Endodermal cell (in vitro differentiated cells): ENCODE measurements at regions not wholly inside any gene's neighbourhood (a gene's known extent, or its start where the extent isn't known, plus 50 kb on each side); places are given as distances from the start of the nearest gene placed in this dataset.

Source experiments
- DNase-seq: peaks from one replicate; pipeline ENCODE4 v3.0.0-alpha.2; 2017
- H3K27ac ChIP-seq: 2 replicates; pipeline ENCODE4 v1.5.1; 2013; ENCODE audit warnings: mild to moderate bottlenecking, low read depth, low read length, moderate library complexity
- H3K27me3 ChIP-seq: 2 replicates; pipeline ENCODE4 v1.6.1; 2013; ENCODE audit warnings: mild to moderate bottlenecking, low read length, moderate library complexity; ENCODE audit not compliant: insufficient read depth, control insufficient read depth, poor library complexity, severe bottlenecking
- H3K36me3 ChIP-seq: 2 replicates; pipeline ENCODE4 v1.7.0; 2013; ENCODE audit warnings: mild to moderate bottlenecking, low read length, moderate library complexity; ENCODE audit not compliant: control insufficient read depth, insufficient read depth
- H3K4me1 ChIP-seq: one replicate; pipeline ENCODE4 v1.7.0; 2013; ENCODE audit warnings: low read length; ENCODE audit not compliant: control insufficient read depth, insufficient read depth
- H3K4me3 ChIP-seq: 2 replicates; pipeline ENCODE4 v1.5.1; 2013; ENCODE audit warnings: mild to moderate bottlenecking, low read length, moderate library complexity
- H3K9ac ChIP-seq: 2 replicates; pipeline ENCODE4 v1.6.1; 2013; ENCODE audit warnings: mild to moderate bottlenecking, low read length, moderate library complexity; ENCODE audit not compliant: poor library complexity, severe bottlenecking; ENCODE audit errors: extremely low read depth
- H3K9me3 ChIP-seq: 2 replicates; pipeline ENCODE4 v1.6.1; 2013; ENCODE audit warnings: mild to moderate bottlenecking, low read length, moderate library complexity; ENCODE audit not compliant: control insufficient read depth
- H3K27ac Mint-ChIP-seq: 2 replicates; pipeline ENCODE4 v1.8.0; 2020; ENCODE audit warnings: mixed read lengths
- H3K27me3 Mint-ChIP-seq: 2 replicates; pipeline ENCODE4 v1.8.0; 2021; ENCODE audit warnings: mild to moderate bottlenecking, mixed read lengths; ENCODE audit not compliant: insufficient read depth
- H3K36me3 Mint-ChIP-seq: 2 replicates; pipeline ENCODE4 v1.8.0; 2020; ENCODE audit warnings: low read depth, mixed read lengths
- H3K4me1 Mint-ChIP-seq: 2 replicates; pipeline ENCODE4 v1.8.0; 2020; ENCODE audit warnings: mixed read lengths
- H3K4me3 Mint-ChIP-seq: 2 replicates; pipeline ENCODE4 v1.8.0; 2020; ENCODE audit warnings: mild to moderate bottlenecking, moderate library complexity, mixed read lengths
- H3K9me3 Mint-ChIP-seq: 2 replicates; pipeline ENCODE4 v1.8.0; 2020; ENCODE audit warnings: mild to moderate bottlenecking, mixed read lengths
- WGBS, 2 experiments: methylation state at CpG; one replicate each; pipeline versions ENCODE4 v1.1.5 to v1.1.7; 2013; ENCODE audit warnings: missing lambda C conversion rate in 2 of 2, mixed read lengths in 1 of 2; ENCODE audit not compliant: insufficient coverage in 1 of 2, insufficient read length in 1 of 2; 5-methylcytosine and 5-hydroxymethylcytosine counted together
- TF ChIP-seq, protein P1 (sequence below): fragments of 200-600 bp; sonication (generic); conservative IDR thresholded peaks from 2 replicates; pipeline ENCODE4 v1.5.0; 2021; ENCODE audit warnings: antibody characterized with exemption, mild to moderate bottlenecking

DNA sequence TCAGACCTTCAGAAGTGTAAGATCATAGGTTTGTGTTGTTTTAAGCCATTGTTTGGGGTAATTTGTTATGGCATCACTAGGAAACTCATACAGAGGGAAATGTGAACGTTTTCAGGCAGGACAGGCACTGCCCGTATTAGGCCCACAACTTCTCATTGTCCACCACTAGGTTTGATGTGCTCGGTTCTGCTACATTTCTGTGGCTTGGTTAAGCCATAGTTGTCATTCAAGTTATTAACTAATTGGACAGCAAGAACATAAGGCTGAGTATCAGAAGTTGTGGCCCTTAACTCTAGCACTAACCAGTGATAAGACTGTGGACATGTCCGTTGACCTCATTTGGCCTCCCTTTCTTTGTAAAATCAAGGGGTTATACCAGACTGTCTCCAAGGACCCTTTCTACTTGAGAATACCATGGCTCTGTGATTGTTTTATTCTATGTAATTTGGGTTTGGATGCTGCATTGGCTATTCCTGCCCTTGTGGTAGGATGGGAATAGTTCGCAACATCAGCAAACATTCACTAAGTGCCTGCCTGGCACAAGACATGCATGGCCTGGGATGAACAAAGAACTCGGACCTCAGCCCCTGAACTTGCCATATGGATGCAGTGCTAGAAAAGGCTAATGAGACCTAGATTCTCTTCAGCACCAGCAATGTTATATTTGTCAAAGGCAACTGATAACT lies 85.7 kb downstream of the CCDC71L start:
- Histone ChIP-seq H3K4me1 (no peaks in the 10 kb centered on the region), H3K9me3 (no peaks in the 10 kb centered on the region), H3K4me3 (no peak overlapping the region), H3K27ac (no peak overlapping the region), H3K36me3 (no peaks in the 10 kb centered on the region), H3K9ac (no peak overlapping the region), H3K27me3 (no peaks in the 10 kb centered on the region)
- no peak for DNase-seq
- peaks cover 4% of the 10 kb centered on the region for H3K4me1 Mint-ChIP-seq
- H3K27ac Mint-ChIP-seq = no peak overlapping the region
- no peak overlapping the region for H3K4me3 Mint-ChIP-seq
- WGBS, 2 experiments = 93 to 94% methylated on average over 5 to 6 of the region's 6 CpGs
- no peaks in the 10 kb centered on the region for H3K9me3 Mint-ChIP-seq
- TF ChIP-seq, protein P1, sequence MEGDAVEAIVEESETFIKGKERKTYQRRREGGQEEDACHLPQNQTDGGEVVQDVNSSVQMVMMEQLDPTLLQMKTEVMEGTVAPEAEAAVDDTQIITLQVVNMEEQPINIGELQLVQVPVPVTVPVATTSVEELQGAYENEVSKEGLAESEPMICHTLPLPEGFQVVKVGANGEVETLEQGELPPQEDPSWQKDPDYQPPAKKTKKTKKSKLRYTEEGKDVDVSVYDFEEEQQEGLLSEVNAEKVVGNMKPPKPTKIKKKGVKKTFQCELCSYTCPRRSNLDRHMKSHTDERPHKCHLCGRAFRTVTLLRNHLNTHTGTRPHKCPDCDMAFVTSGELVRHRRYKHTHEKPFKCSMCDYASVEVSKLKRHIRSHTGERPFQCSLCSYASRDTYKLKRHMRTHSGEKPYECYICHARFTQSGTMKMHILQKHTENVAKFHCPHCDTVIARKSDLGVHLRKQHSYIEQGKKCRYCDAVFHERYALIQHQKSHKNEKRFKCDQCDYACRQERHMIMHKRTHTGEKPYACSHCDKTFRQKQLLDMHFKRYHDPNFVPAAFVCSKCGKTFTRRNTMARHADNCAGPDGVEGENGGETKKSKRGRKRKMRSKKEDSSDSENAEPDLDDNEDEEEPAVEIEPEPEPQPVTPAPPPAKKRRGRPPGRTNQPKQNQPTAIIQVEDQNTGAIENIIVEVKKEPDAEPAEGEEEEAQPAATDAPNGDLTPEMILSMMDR = no peak
- peaks cover 2% of the 10 kb centered on the region for H3K27me3 Mint-ChIP-seq
- no peaks in the 10 kb centered on the region for H3K36me3 Mint-ChIP-seq

DNA sequence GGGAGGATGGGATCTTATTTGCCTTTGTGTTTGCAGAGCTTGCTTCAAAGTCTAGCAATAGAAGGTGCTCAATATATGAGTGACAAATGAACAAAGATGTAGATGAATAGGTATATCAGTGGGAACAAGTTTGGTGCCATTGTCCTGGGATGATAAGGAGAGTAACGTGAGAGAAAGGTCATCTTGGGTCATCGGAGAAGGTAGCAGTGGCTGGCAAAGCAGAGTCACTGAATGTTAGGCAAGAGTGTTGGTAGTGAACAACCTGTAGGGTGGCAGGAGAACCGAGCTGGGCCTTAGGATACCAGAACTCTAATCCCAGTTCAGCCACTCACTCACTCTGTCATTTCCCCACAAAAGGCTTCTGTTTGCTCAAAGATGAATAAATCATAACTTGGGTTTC lies 87.2 kb downstream of the CCDC71L start:
- Histone ChIP-seq H3K9ac (no peak overlapping the region), H3K27me3 (no peaks in the 10 kb centered on the region), H3K4me3 (no peak overlapping the region), H3K27ac (no peak overlapping the region), H3K9me3 (no peaks in the 10 kb centered on the region), H3K4me1 (peaks cover 3% of the 10 kb centered on the region), H3K36me3 (no peaks in the 10 kb centered on the region)
- TF ChIP-seq, protein P1 = no peak
- Mint-ChIP-seq H3K36me3 (no peaks in the 10 kb centered on the region), H3K4me1 (peaks cover 6% of the 10 kb centered on the region), H3K4me3 (no peak overlapping the region), H3K27ac (no peak overlapping the region), H3K9me3 (no peaks in the 10 kb centered on the region), H3K27me3 (peaks cover 2% of the 10 kb centered on the region)
- 72 to 89% methylated on average over 2 to 3 of the region's 3 CpGs for WGBS, 2 experiments
- no peak for DNase-seq

GRCh38 chr7:106573125-106573663 lies 87.8 kb downstream of the CCDC71L start:
- peaks cover 6% of the 10 kb centered on the region for H3K4me1 ChIP-seq
- H3K27ac ChIP-seq = no peak overlapping the region
- no peak overlapping the region for H3K4me3 Mint-ChIP-seq
- H3K9me3 ChIP-seq = no peaks in the 10 kb centered on the region
- peaks cover 10% of the 10 kb centered on the region for H3K4me1 Mint-ChIP-seq
- TF ChIP-seq, protein P1 = no peak
- WGBS, 2 experiments = 89 to 94% methylated on average over 1 of the region's 1 CpG
- no peaks in the 10 kb centered on the region for H3K36me3 ChIP-seq
- H3K27me3 Mint-ChIP-seq = peaks cover 2% of the 10 kb centered on the region
- DNase-seq = no peak
- no peak overlapping the region for H3K4me3 ChIP-seq
- H3K36me3 Mint-ChIP-seq = no peaks in the 10 kb centered on the region
- H3K9me3 Mint-ChIP-seq = no peaks in the 10 kb centered on the region
- H3K27me3 ChIP-seq = no peaks in the 10 kb centered on the region
- no peak overlapping the region for H3K9ac ChIP-seq
- H3K27ac Mint-ChIP-seq = no peak overlapping the region
